H9 (cell line): ENCODE measurements at regions not wholly inside any gene's neighbourhood (a gene's known extent, or its start where the extent isn't known, plus 50 kb on each side); places are given as distances from the start of the nearest gene placed in this dataset.

Experiments
- DNase-seq: peaks from one replicate; pipeline ENCODE4 v3.0.0-alpha.2; 2017
- H2AFZ ChIP-seq: one replicate; pipeline ENCODE4 v1.6.1; 2013; ENCODE audit warnings: mild to moderate bottlenecking, low read length, control low read depth, moderate library complexity
- H2AK5ac ChIP-seq: 2 replicates; pipeline ENCODE4 v1.6.1; 2013; ENCODE audit warnings: low read length, control low read depth, mixed read lengths; ENCODE audit not compliant: insufficient read length
- H2BK120ac ChIP-seq: one replicate; pipeline ENCODE4 v1.6.1; 2013; ENCODE audit warnings: low read depth, mild to moderate bottlenecking, low read length, control low read depth, inconsistent platforms; ENCODE audit not compliant: poor library complexity, severe bottlenecking
- H2BK12ac ChIP-seq: 2 replicates; pipeline ENCODE4 v1.6.1; 2013; ENCODE audit warnings: low read length, control low read depth, mixed read lengths, low read depth; ENCODE audit not compliant: insufficient read length
- H2BK15ac ChIP-seq: 2 replicates; pipeline ENCODE4 v1.6.1; 2013; ENCODE audit warnings: low read depth, low read length, control low read depth
- H2BK20ac ChIP-seq: one replicate; pipeline ENCODE4 v1.6.1; 2013; ENCODE audit warnings: low read depth, mild to moderate bottlenecking, low read length, control low read depth, inconsistent platforms; ENCODE audit not compliant: poor library complexity, severe bottlenecking
- H2BK5ac ChIP-seq: 2 replicates; pipeline ENCODE4 v1.6.1; 2013; ENCODE audit warnings: low read length, control low read depth, mixed read lengths; ENCODE audit not compliant: insufficient read length
- H3K14ac ChIP-seq: 2 replicates; pipeline ENCODE4 v1.6.1; 2013; ENCODE audit warnings: low read length, control low read depth; ENCODE audit not compliant: insufficient read depth
- H3K18ac ChIP-seq: 2 replicates; pipeline ENCODE4 v1.6.1; 2013; ENCODE audit warnings: low read depth, mild to moderate bottlenecking, mixed read lengths, low read length, control low read depth; ENCODE audit not compliant: insufficient read length
- H3K23ac ChIP-seq: 2 replicates; pipeline ENCODE4 v1.6.1; 2013; ENCODE audit warnings: low read length, control low read depth, mixed read lengths, low read depth; ENCODE audit not compliant: insufficient read length
- H3K23me2 ChIP-seq: 2 replicates; pipeline ENCODE4 v1.6.1; 2013; ENCODE audit warnings: low read depth, mild to moderate bottlenecking, mixed read lengths, low read length, control low read depth; ENCODE audit not compliant: insufficient read length, poor library complexity, severe bottlenecking
- H3K27ac ChIP-seq: 2 replicates; pipeline ENCODE4 v1.5.1; 2013; ENCODE audit warnings: low read length, control low read depth, mixed read lengths, low read depth; ENCODE audit not compliant: insufficient read length
- H3K27me3 ChIP-seq: 2 replicates; pipeline ENCODE4 v1.6.1; 2013; ENCODE audit warnings: low read length, control low read depth, inconsistent platforms; ENCODE audit not compliant: insufficient read depth
- H3K4ac ChIP-seq: 2 replicates; pipeline ENCODE4 v1.6.1; 2013; ENCODE audit warnings: low read depth, mild to moderate bottlenecking, control low read depth, inconsistent platforms, low read length, moderate library complexity
- H3K4me1 ChIP-seq: 2 replicates; pipeline ENCODE4 v1.6.1; 2013; ENCODE audit warnings: low read length, control low read depth, inconsistent platforms; ENCODE audit not compliant: insufficient read depth
- H3K4me2 ChIP-seq: 2 replicates; pipeline ENCODE4 v1.6.1; 2013; ENCODE audit warnings: low read length, control low read depth, mixed read lengths; ENCODE audit not compliant: insufficient read length, insufficient read depth
- H3K56ac ChIP-seq: 2 replicates; pipeline ENCODE4 v1.6.1; 2013; ENCODE audit warnings: low read depth, mild to moderate bottlenecking, mixed read lengths, low read length, control low read depth; ENCODE audit not compliant: insufficient read length
- H3K79me1 ChIP-seq: 2 replicates; pipeline ENCODE4 v1.6.1; 2013; ENCODE audit warnings: low read depth, mild to moderate bottlenecking, moderate library complexity, low read length, control low read depth, inconsistent platforms; ENCODE audit not compliant: insufficient read depth, poor library complexity, severe bottlenecking
- H3K79me2 ChIP-seq: 2 replicates; pipeline ENCODE4 v1.6.1; 2013; ENCODE audit warnings: low read length, control low read depth, inconsistent platforms; ENCODE audit not compliant: insufficient read depth
- H3K9ac ChIP-seq: 2 replicates; pipeline ENCODE4 v1.6.1; 2013; ENCODE audit warnings: low read length, control low read depth, mixed read lengths; ENCODE audit not compliant: insufficient read length; ENCODE audit errors: extremely low read depth
- H3K9me3 ChIP-seq: one replicate; pipeline ENCODE4 v1.6.1; 2013; ENCODE audit warnings: low read depth, low read length, inconsistent platforms; ENCODE audit not compliant: control insufficient read depth
- H3T11ph ChIP-seq: one replicate; pipeline ENCODE4 v1.6.1; 2013; ENCODE audit warnings: mild to moderate bottlenecking, low read length, control low read depth, inconsistent platforms
- H4K20me1 ChIP-seq: one replicate; pipeline ENCODE4 v1.6.1; 2013; ENCODE audit not compliant: control insufficient read depth, insufficient read length, insufficient read depth
- H4K5ac ChIP-seq: 2 replicates; pipeline ENCODE4 v1.6.1; 2013; ENCODE audit warnings: low read depth, mild to moderate bottlenecking, mixed read lengths, low read length, control low read depth; ENCODE audit not compliant: insufficient read length
- H4K8ac ChIP-seq: replicated peaks from 2 replicates; pipeline ENCODE4 v1.6.1; 2013; ENCODE audit warnings: low read length, control low read depth, mixed read lengths, low read depth; ENCODE audit not compliant: insufficient read length
- H4K91ac ChIP-seq: 2 replicates; pipeline ENCODE4 v1.6.1; 2013; ENCODE audit warnings: low read depth, mild to moderate bottlenecking, moderate library complexity, mixed read lengths, low read length, control low read depth; ENCODE audit not compliant: insufficient read length
- H3K27ac Mint-ChIP-seq, 3 experiments: 2 replicates in 2 of 3; 3 replicates in 1 of 3; pipeline ENCODE4 v1.8.0; 2020 to 2021; ENCODE audit warnings: mixed read lengths in 3 of 3, mild to moderate bottlenecking in 1 of 3, moderate library complexity in 1 of 3
- H3K27me3 Mint-ChIP-seq: 2 replicates; pipeline ENCODE4 v1.8.0; 2021; ENCODE audit warnings: low read depth, mild to moderate bottlenecking, moderate library complexity, mixed read lengths
- H3K36me3 Mint-ChIP-seq, 3 experiments: 2 replicates in 2 of 3; 3 replicates in 1 of 3; pipeline ENCODE4 v1.8.0; 2020 to 2021; ENCODE audit warnings: low read depth in 3 of 3, mixed read lengths in 3 of 3; ENCODE audit not compliant: insufficient read depth in 1 of 3
- H3K4me1 Mint-ChIP-seq, 2 experiments: 2 replicates each; pipeline ENCODE4 v1.8.0; 2020; ENCODE audit warnings: mixed read lengths in 2 of 2
- H3K4me3 Mint-ChIP-seq, 2 experiments: 2 replicates in 1 of 2; 3 replicates in 1 of 2; pipeline ENCODE4 v1.8.0; 2020 to 2021; ENCODE audit warnings: mild to moderate bottlenecking in 2 of 2, mixed read lengths in 2 of 2, moderate library complexity in 1 of 2
- H3K9me3 Mint-ChIP-seq, 2 experiments: 2 replicates in 1 of 2; 3 replicates in 1 of 2; pipeline ENCODE4 v1.8.0; 2020; ENCODE audit warnings: mild to moderate bottlenecking in 2 of 2, mixed read lengths in 2 of 2, moderate library complexity in 1 of 2
- CTCF ChIP-seq: fragments of 200-600 bp; sonication (generic); conservative IDR thresholded peaks from 3 replicates; pipeline ENCODE4 v1.8.0; 2021; ENCODE audit warnings: antibody characterized with exemption, mild to moderate bottlenecking
- WGBS: extraction: QIAGEN DNeasy Blood & Tissue Kit; methylation state at CpG from one replicate; pipeline ENCODE4 v1.1.7; 2013; ENCODE audit warnings: missing lambda C conversion rate, low lambda C conversion rate, mixed read lengths; ENCODE audit not compliant: insufficient read length; ENCODE audit errors: extremely low coverage; 5-methylcytosine and 5-hydroxymethylcytosine counted together

DNA sequence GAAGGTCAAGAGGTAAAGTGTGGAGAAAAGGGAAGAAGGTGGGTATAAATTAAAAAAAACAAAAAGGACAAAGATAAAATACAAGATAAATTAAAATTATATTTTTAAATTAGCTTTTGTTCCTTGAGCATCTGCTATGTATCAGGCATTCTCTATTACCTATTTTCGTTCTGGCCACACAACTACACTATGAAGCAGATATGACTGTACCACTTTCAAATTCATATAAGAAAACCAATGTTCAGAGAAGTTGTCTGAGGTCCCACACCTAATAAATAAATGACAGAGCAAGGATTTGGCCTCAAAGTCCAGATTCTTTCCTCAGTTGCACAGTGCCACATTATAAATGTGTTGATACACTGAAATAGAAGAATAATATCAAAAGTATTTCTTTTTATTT lies 103.8 kb upstream of the PCDH15 start:
- Histone ChIP-seq H2BK12ac (no peak overlapping the region), H3K18ac (no peak overlapping the region), H3K4ac (no peak overlapping the region), H4K5ac (no peak overlapping the region), H3K4me2 (no peak overlapping the region), H3T11ph (no peak overlapping the region), H4K20me1 (no peaks in the 10 kb centered on the region), H3K27me3 (no peaks in the 10 kb centered on the region), H3K9me3 (no peaks in the 10 kb centered on the region), H3K79me1 (no peaks in the 10 kb centered on the region), H3K23ac (no peak overlapping the region), H2BK15ac (no peak overlapping the region), H4K91ac (no peak overlapping the region), H3K23me2 (no peaks in the 10 kb centered on the region), H2AFZ (no peak overlapping the region), H3K79me2 (no peaks in the 10 kb centered on the region), H3K56ac (no peak overlapping the region), H3K9ac (no peak overlapping the region), H4K8ac (no peak overlapping the region), H2BK120ac (no peak overlapping the region), H2AK5ac (no peak overlapping the region), H3K27ac (no peak overlapping the region), H3K4me1 (no peaks in the 10 kb centered on the region; the same call in 1 of the 2 replicates), H3K14ac (no peak overlapping the region), H2BK20ac (no peak overlapping the region), H2BK5ac (no peak overlapping the region)
- no peak for DNase-seq
- Mint-ChIP-seq H3K4me3 (no peak overlapping the region), H3K27me3 (no peaks in the 10 kb centered on the region), H3K9me3 (no peaks in the 10 kb centered on the region), H3K27ac (no peak overlapping the region), H3K4me1 (peaks cover 17 to 18% of the 10 kb centered on the region in 2 experiments), H3K36me3 (no peaks in the 10 kb centered on the region)
- no CpG with 5 or more reads among the region's 1 CpG for WGBS
- TF ChIP-seq CTCF, result no peak
